OCI-LY3 (cell line): ENCODE measurements at regions not wholly inside any gene's neighbourhood (a gene's known extent, or its start where the extent isn't known, plus 50 kb on each side); places are given as distances from the start of the nearest gene placed in this dataset.

Experiments
- EZH2phosphoT487 ChIP-seq: fragments of 200-600 bp; shearing (Covaris generic); IDR thresholded peaks from 2 replicates; pipeline ENCODE4 v1.6.1; 2018; ENCODE audit warnings: antibody characterized with exemption, mixed run types, low read depth
- TF ChIP-seq, protein P1 (sequence below): fragments of 200-600, 300-600 bp; sonication (generic); IDR thresholded peaks from 2 replicates; pipeline ENCODE4 v1.5.1; 2014; ENCODE audit warnings: antibody characterized with exemption, low read length, low read depth

DNA sequence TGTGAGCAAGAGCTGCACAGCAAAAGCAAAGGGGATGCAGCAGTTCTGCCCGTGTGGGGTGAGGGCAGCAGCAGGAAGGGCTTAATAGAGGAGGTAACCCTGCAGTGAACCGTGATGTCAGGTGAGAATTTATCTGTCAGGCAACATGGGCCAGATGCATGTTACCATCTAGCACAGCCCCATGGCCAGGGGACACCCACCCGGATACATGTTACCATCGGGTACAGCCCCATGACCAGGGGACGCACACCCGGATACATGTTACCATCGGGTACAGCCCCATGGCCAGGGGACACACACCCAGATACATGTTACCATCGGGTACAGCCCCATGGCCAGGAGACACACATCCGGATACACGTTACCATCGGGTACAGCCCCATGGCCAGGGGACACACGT is 99.4 kb downstream of the RBFOX3 start:
- TF ChIP-seq, protein P1, sequence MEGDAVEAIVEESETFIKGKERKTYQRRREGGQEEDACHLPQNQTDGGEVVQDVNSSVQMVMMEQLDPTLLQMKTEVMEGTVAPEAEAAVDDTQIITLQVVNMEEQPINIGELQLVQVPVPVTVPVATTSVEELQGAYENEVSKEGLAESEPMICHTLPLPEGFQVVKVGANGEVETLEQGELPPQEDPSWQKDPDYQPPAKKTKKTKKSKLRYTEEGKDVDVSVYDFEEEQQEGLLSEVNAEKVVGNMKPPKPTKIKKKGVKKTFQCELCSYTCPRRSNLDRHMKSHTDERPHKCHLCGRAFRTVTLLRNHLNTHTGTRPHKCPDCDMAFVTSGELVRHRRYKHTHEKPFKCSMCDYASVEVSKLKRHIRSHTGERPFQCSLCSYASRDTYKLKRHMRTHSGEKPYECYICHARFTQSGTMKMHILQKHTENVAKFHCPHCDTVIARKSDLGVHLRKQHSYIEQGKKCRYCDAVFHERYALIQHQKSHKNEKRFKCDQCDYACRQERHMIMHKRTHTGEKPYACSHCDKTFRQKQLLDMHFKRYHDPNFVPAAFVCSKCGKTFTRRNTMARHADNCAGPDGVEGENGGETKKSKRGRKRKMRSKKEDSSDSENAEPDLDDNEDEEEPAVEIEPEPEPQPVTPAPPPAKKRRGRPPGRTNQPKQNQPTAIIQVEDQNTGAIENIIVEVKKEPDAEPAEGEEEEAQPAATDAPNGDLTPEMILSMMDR, result no peak
- TF ChIP-seq EZH2phosphoT487, result no peak
